Body of pancreas (tissue), 4 donors: ENCODE measurements at regions not wholly inside any gene's neighbourhood (a gene's known extent, or its start where the extent isn't known, plus 50 kb on each side); places are given as distances from the start of the nearest gene placed in this dataset. TPM values are rescaled to one million over a fixed set of nuclear protein-coding genes. Genes with fewer than 3 reads are reported as not detected.
"Not testable (repeated sequence)": the region's sequence is repeated elsewhere in the genome, so short reads cannot be mapped to it uniquely, and the experiment has no call there.

Source experiments
- ATAC-seq: fragments of 150-250 bp; one replicate; pipeline ENCODE4 v1.9.1; 2016
- DNase-seq, 4 donors: peaks; one replicate each; pipeline ENCODE4 v3.0.0-alpha.2; 2019
- H3K27ac ChIP-seq, 4 donors: fragments of 200-600 bp; sonication (generic); 1 replicate in 3 of 4; 2 replicates in 1 of 4; pipeline versions ENCODE4 v1.5.1 to v1.6.1; 2016 to 2019; ENCODE audit warnings: mild to moderate bottlenecking in 1 of 4, mixed read lengths in 1 of 4, moderate library complexity in 1 of 4
- H3K27me3 ChIP-seq, 2 donors: fragments of 200-600 bp; sonication (generic); one replicate each; pipeline ENCODE4 v1.6.0; 2016; ENCODE audit warnings: mild to moderate bottlenecking in 1 of 2
- H3K36me3 ChIP-seq, 2 donors: fragments of 200-600 bp; sonication (generic); replicated peaks in 1 of 2; 2 replicates each; pipeline ENCODE4 v1.5.1; 2016; ENCODE audit warnings: low read depth in 2 of 2; ENCODE audit not compliant: insufficient read depth in 1 of 2
- H3K4me1 ChIP-seq: fragments of 200-600 bp; sonication (generic); one replicate; pipeline ENCODE4 v1.6.0; 2016
- H3K4me3 ChIP-seq, 2 donors: fragments of 200-600 bp; sonication (generic); 1 replicate in 1 of 2; 2 replicates in 1 of 2; pipeline ENCODE4 v1.5.1; 2016 to 2019
- H3K9me3 ChIP-seq, 3 donors: fragments of 200-600 bp; sonication (generic); 1 replicate in 2 of 3; 2 replicates in 1 of 3; pipeline ENCODE4 v1.5.1; 2016
- POLR2A ChIP-seq, 3 donors: fragments of 450-650 bp; IDR thresholded peaks; one replicate each; pipeline ENCODE4 v1.6.1; 2016; ENCODE audit warnings: antibody characterized with exemption in 3 of 3, mild to moderate bottlenecking in 2 of 3
- WGBS, 2 donors: methylation state at CpG; one replicate each; pipeline ENCODE4 v1.1.5; 2017; 5-methylcytosine and 5-hydroxymethylcytosine counted together
- intact Hi-C: fragments of 100-400 bp; cut with DNase I; formaldehyde crosslinking; loops from one replicate; pipeline ENCODE4 v1.15.1; 2023
- microRNA-seq, 2 donors: library from miRNA; unstranded; fragments of <30 nt; microRNA quantifications; one replicate each; pipeline ENCODE4, GENCODE V29; 2016; ENCODE audit warnings: borderline number of aligned reads in 2 of 2, borderline replicate concordance in 2 of 2
- small RNA-seq: library from RNA; depleted of rRNA; stranded (forward); fragments of <200 nt; gene quantifications from one replicate; pipeline ENCODE3, GENCODE V24; 2016
- TF ChIP-seq, protein P1 (sequence below), 7 experiments: fragments of 450-650 bp in 4 of 7; fragments of 200-600 bp in 3 of 7; sonication (generic) in 3 of 7; IDR thresholded peaks; one replicate each; pipeline ENCODE4 v1.5.1; 2016 to 2019; ENCODE audit warnings: antibody characterized with exemption in 7 of 7

GRCh38 chr4:174387721-174388120 is 104.0 kb downstream of the CEP44 start:
- DNase-seq = no peak
- intact Hi-C loops = no loop called here
- Histone ChIP-seq H3K27ac (no peak overlapping the region), H3K9me3 (no peaks in the 10 kb centered on the region), H3K27me3 (no peaks in the 10 kb centered on the region), H3K4me1 (no peaks in the 10 kb centered on the region), H3K36me3 (no peaks in the 10 kb centered on the region), H3K4me3 (no peak overlapping the region)
- 68 to 73% methylated on average over 3 of the region's 3 CpGs for WGBS, 2 donors
- TF ChIP-seq POLR2A (IDR thresholded peaks at IDR 0.05) = no peak
- TF ChIP-seq, protein P1, sequence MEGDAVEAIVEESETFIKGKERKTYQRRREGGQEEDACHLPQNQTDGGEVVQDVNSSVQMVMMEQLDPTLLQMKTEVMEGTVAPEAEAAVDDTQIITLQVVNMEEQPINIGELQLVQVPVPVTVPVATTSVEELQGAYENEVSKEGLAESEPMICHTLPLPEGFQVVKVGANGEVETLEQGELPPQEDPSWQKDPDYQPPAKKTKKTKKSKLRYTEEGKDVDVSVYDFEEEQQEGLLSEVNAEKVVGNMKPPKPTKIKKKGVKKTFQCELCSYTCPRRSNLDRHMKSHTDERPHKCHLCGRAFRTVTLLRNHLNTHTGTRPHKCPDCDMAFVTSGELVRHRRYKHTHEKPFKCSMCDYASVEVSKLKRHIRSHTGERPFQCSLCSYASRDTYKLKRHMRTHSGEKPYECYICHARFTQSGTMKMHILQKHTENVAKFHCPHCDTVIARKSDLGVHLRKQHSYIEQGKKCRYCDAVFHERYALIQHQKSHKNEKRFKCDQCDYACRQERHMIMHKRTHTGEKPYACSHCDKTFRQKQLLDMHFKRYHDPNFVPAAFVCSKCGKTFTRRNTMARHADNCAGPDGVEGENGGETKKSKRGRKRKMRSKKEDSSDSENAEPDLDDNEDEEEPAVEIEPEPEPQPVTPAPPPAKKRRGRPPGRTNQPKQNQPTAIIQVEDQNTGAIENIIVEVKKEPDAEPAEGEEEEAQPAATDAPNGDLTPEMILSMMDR (IDR thresholded peaks at IDR 0.05) = no peak
- no peak for ATAC-seq

GRCh38 chr4:174387143-174387542 is 103.4 kb downstream of the CEP44 start:
- Histone ChIP-seq H3K4me3 (no peak overlapping the region), H3K27me3 (no peaks in the 10 kb centered on the region), H3K36me3 (no peaks in the 10 kb centered on the region), H3K4me1 (no peaks in the 10 kb centered on the region), H3K27ac (no peak overlapping the region), H3K9me3 (no peaks in the 10 kb centered on the region)
- no peak for TF ChIP-seq POLR2A (IDR thresholded peaks at IDR 0.05)
- TF ChIP-seq, protein P1 (IDR thresholded peaks at IDR 0.05) = no peak
- no peak for DNase-seq
- no peak for ATAC-seq
- intact Hi-C loops = no loop called here
- 34 to 35% methylated on average over 2 of the region's 2 CpGs for WGBS, 2 donors

DNA sequence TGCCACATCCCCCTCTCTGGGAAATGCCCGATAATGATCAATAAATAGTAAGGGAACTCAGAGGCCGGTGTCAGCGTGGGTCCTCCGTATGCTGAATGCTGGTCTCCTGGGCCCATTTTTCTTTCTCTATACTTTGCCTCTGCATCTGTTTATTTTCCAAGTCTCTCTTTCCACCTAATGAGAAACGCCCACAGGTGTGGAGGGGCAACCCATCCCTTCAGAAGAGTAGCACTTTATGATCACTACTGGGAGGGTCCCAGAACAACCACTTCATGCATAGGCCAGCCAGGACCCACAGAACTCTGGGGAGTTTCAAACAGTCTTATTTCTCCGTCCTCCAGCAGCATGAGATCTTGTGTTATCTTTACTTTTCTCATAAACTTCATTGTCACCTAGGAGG is 100.1 kb downstream of the CEP44 start:
- ATAC-seq (no peak), DNase-seq (no peak)
- TF ChIP-seq, protein P1 (IDR thresholded peaks at IDR 0.05) = no peak
- no peak for TF ChIP-seq POLR2A (IDR thresholded peaks at IDR 0.05)
- Histone ChIP-seq H3K4me1 (no peaks in the 10 kb centered on the region), H3K27me3 (no peaks in the 10 kb centered on the region), H3K4me3 (no peak overlapping the region), H3K9me3 (no peaks in the 10 kb centered on the region), H3K27ac (no peak overlapping the region), H3K36me3 (no peaks in the 10 kb centered on the region)
- intact Hi-C loops = no loop called here
- 53 to 65% methylated on average over 6 of the region's 6 CpGs for whole genome bisulfite sequencing, 2 donors

DNA sequence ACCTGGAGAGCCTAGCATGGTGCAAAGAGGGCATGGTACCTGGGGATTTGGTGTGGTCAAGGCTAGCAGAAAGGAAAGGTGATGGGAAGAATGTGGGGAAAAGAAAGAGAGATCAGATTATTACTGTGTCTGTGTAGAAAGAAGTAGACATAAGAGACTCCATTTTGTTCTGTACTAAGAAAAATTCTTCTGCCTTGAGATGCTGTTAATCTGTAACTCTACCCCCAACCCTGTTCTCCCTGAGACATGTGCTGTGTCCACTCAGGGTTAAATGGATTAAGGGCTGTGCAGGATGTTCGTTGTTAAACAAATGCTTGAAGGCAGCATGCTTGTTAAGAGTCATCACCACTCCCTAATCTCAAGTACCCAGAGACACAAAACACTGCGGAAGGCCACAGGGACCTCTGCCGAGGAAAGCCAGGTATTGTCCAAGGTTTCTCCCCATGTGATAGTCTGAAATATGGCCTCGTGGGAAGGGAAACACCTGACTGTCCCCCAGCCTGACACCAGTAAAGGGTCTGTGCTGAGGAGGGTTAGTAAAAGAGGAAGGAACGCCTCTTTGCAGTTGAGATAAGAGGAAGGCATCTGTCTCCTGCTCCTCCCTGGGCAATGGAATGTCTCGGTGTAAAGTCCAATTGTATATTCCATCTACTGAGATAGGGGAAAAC is 99.4 kb downstream of the CEP44 start:
- DNase-seq, ATAC-seq, H3K36me3 ChIP-seq, H3K4me1 ChIP-seq, H3K27ac ChIP-seq, H3K27me3 ChIP-seq, intact Hi-C loops, H3K4me3 ChIP-seq, H3K9me3 ChIP-seq: not testable (repeated sequence)
- WGBS, 2 donors = 11 to 19% methylated on average over 6 of the region's 6 CpGs

Small RNA genes in the stretch of these regions (microRNA-seq; reads per million reads assigned to microRNA genes)
- 0 reads per million in 2 donors for gene MIR4276

Small RNA genes in the stretch of these regions (small RNA-seq; reads per million reads assigned to genes)
- not detected for gene MIR4276
